ENCODE measurements at regions not wholly inside any gene's neighbourhood (a gene's known extent, or its start where the extent isn't known, plus 50 kb on each side); places are given as distances from the start of the nearest gene placed in this dataset.

GRCh38 chr1:114298008-114298407 is 144.3 kb upstream of the SYT6 start:
- peak; percentile 19 for DNase-seq (ENCODE audit: extremely low spot score)

GRCh38 chr1:114296413-114296812 is 142.7 kb upstream of the SYT6 start:
- Histone ChIP-seq H3K9me3 (no peaks in the 10 kb centered on the region), H3K4me1 (peaks cover 0 to 8% (median 3%) of the 10 kb centered on the region in 4 donors), H3K27me3 (peaks cover 0 to 6% (median 0%) of the 10 kb centered on the region in 4 donors), H3K4me3 (no peak overlapping the region), H3K36me3 (no peaks in the 10 kb centered on the region), H3K27ac (replicated peaks in 1 of 4) (no peak overlapping the region)
- TF ChIP-seq CTCF (IDR thresholded peaks at IDR 0.05) (no peak), POLR2A (IDR thresholded peaks at IDR 0.05; ENCODE audit: low read depth) (no peak)
- peak; percentile 39 for DNase-seq (ENCODE audit: extremely low spot score)
- WGBS: 86% methylated on average over 4 of the region's 4 CpGs
- intact Hi-C loops (cut with DNase I): no loop called here

More at GRCh38 chr1:114298008-114298407, 144.3 kb upstream of the SYT6 start:
- intact Hi-C loops (cut with DNase I): no loop called here
- TF ChIP-seq POLR2AphosphoS5 (IDR thresholded peaks at IDR 0.05): no peak
- TF ChIP-seq EP300 (IDR thresholded peaks at IDR 0.05): no peak
- TF ChIP-seq POLR2A (IDR thresholded peaks at IDR 0.05; ENCODE audit: low read depth): no peak
- TF ChIP-seq CTCF (IDR thresholded peaks at IDR 0.05): no peak
- 93% methylated on average over 12 of the region's 12 CpGs for whole genome bisulfite sequencing
- Histone ChIP-seq H3K4me3 (no peak overlapping the region), H3K27ac (replicated peaks in 1 of 4) (no peak overlapping the region), H3K4me1 (peaks cover 0 to 8% (median 3%) of the 10 kb centered on the region in 4 donors), H3K9me3 (no peaks in the 10 kb centered on the region), H3K36me3 (no peaks in the 10 kb centered on the region), H3K27me3 (peaks cover 0 to 6% (median 0%) of the 10 kb centered on the region in 4 donors)

GRCh38 chr1:114295321-114295720 is 141.7 kb upstream of the SYT6 start:
- intact Hi-C loops (cut with DNase I): no loop called here
- Histone ChIP-seq H3K9me3 (no peaks in the 10 kb centered on the region), H3K36me3 (no peaks in the 10 kb centered on the region), H3K27ac (replicated peaks in 1 of 4) (no peak overlapping the region), H3K4me3 (no peak overlapping the region), H3K4me1 (peaks cover 0 to 8% (median 3%) of the 10 kb centered on the region in 4 donors), H3K27me3 (peaks cover 0 to 6% (median 0%) of the 10 kb centered on the region in 4 donors)
- WGBS: 57% methylated on average over 6 of the region's 6 CpGs
- peak; percentile 70 for DNase-seq (ENCODE audit: extremely low spot score)
- TF ChIP-seq POLR2AphosphoS5 (IDR thresholded peaks at IDR 0.05): no peak
- no peak for TF ChIP-seq EP300 (IDR thresholded peaks at IDR 0.05)
- no peak for TF ChIP-seq CTCF (IDR thresholded peaks at IDR 0.05)
- no peak for TF ChIP-seq POLR2A (IDR thresholded peaks at IDR 0.05; ENCODE audit: low read depth)

- 91% methylated on average over 2 of the region's 2 CpGs for WGBS
- no peak for TF ChIP-seq EP300 (IDR thresholded peaks at IDR 0.05)
- TF ChIP-seq POLR2AphosphoS5 (IDR thresholded peaks at IDR 0.05): no peak
- no peak for TF ChIP-seq CTCF (IDR thresholded peaks at IDR 0.05)
- TF ChIP-seq POLR2A (IDR thresholded peaks at IDR 0.05; ENCODE audit: low read depth): no peak
- Histone ChIP-seq H3K4me3 (no peak overlapping the region), H3K27ac (replicated peaks in 1 of 4) (no peak overlapping the region), H3K4me1 (no peaks in the 10 kb centered on the region), H3K9me3 (no peaks in the 10 kb centered on the region), H3K27me3 (peaks cover 0 to 2% (median 0%) of the 10 kb centered on the region in 4 donors), H3K36me3 (no peaks in the 10 kb centered on the region)
- peak; percentile 0 for DNase-seq (ENCODE audit: extremely low spot score)
- intact Hi-C loops (cut with DNase I): no loop called here
These were observed 139.2 kb upstream of the SYT6 start for GRCh38 chr1:114292835-114293234.

- intact Hi-C loops (cut with DNase I): no loop called here
- TF ChIP-seq POLR2A (IDR thresholded peaks at IDR 0.05; ENCODE audit: low read depth): no peak
- no peak for TF ChIP-seq CTCF (IDR thresholded peaks at IDR 0.05)
- no peak for TF ChIP-seq EP300 (IDR thresholded peaks at IDR 0.05)
- TF ChIP-seq POLR2AphosphoS5 (IDR thresholded peaks at IDR 0.05): no peak
- no peaks in the 10 kb centered on the region for H3K4me1 ChIP-seq
- H3K36me3 ChIP-seq: no peaks in the 10 kb centered on the region
- no peaks in the 10 kb centered on the region for H3K9me3 ChIP-seq
- H3K27ac ChIP-seq (replicated peaks in 1 of 4): no peak overlapping the region
- no peak overlapping the region for H3K4me3 ChIP-seq
- DNase-seq (ENCODE audit: extremely low spot score): peak; percentile 31
- H3K27me3 ChIP-seq: no peaks in the 10 kb centered on the region
- 97% methylated on average over 5 of the region's 5 CpGs for WGBS
These were observed 138.5 kb upstream of the SYT6 start for GRCh38 chr1:114292194-114292593.

Data from esophagus muscularis mucosa (tissue), 4 donors.